Natural killer cell (primary cell): ENCODE measurements at regions not wholly inside any gene's neighbourhood (a gene's known extent, or its start where the extent isn't known, plus 50 kb on each side); places are given as distances from the start of the nearest gene placed in this dataset.

Experiments
- ATAC-seq, 3 donors: fragments of 150-1000 bp in 2 of 3; fragments of 200-7000 bp in 1 of 3; cut with Tn5 transposase; 1 replicate in 1 of 3; 2 replicates in 2 of 3; pipeline ENCODE4 v1.10.0; 2021; ENCODE audit warnings: mild to moderate bottlenecking in 2 of 3, moderate library complexity in 2 of 3
- DNase-seq, 2 donors: peaks; one replicate each; pipeline versions ENCODE4 v3.0.0 to v3.0.0-alpha.2; 2013 to 2021; ENCODE audit warnings: mixed read lengths in 1 of 2
- H3K27ac ChIP-seq: one replicate; pipeline ENCODE4 v1.5.1; 2013; ENCODE audit warnings: mild to moderate bottlenecking, low read length
- H3K27me3 ChIP-seq: one replicate; pipeline ENCODE4 v1.6.1; 2013; ENCODE audit warnings: low read length; ENCODE audit not compliant: control insufficient read depth, insufficient read depth
- H3K36me3 ChIP-seq: one replicate; pipeline ENCODE4 v1.6.1; 2013; ENCODE audit warnings: low read length; ENCODE audit not compliant: control insufficient read depth, insufficient read depth
- H3K4me1 ChIP-seq: one replicate; pipeline ENCODE4 v1.6.1; 2013; ENCODE audit warnings: low read length; ENCODE audit not compliant: control insufficient read depth, insufficient read depth
- H3K4me3 ChIP-seq: one replicate; pipeline ENCODE4 v1.5.1; 2013; ENCODE audit warnings: low read length
- H3K9me3 ChIP-seq: one replicate; pipeline ENCODE4 v1.6.1; 2013; ENCODE audit warnings: low read length; ENCODE audit not compliant: control insufficient read depth, insufficient read depth
- H3K27ac Mint-ChIP-seq, 2 donors: one replicate each; pipeline ENCODE4 v1.8.0; 2022; ENCODE audit warnings: mild to moderate bottlenecking in 2 of 2, mixed read lengths in 2 of 2, moderate library complexity in 1 of 2
- H3K27me3 Mint-ChIP-seq, 2 donors: one replicate each; pipeline ENCODE4 v1.8.0; 2022; ENCODE audit warnings: low read depth in 2 of 2, mixed read lengths in 2 of 2
- H3K36me3 Mint-ChIP-seq: one replicate; pipeline ENCODE4 v1.8.0; 2022; ENCODE audit warnings: mixed read lengths
- H3K4me1 Mint-ChIP-seq, 2 donors: one replicate each; pipeline ENCODE4 v1.8.0; 2022; ENCODE audit warnings: mixed read lengths in 2 of 2
- H3K4me3 Mint-ChIP-seq: one replicate; pipeline ENCODE4 v1.8.0; 2022; ENCODE audit warnings: mild to moderate bottlenecking, moderate library complexity, mixed read lengths
- H3K9me3 Mint-ChIP-seq, 2 donors: one replicate each; pipeline ENCODE4 v1.8.0; 2022; ENCODE audit warnings: mixed read lengths in 2 of 2
- CTCF ChIP-seq: fragments of 200-600 bp; IDR thresholded peaks from one replicate; pipeline ENCODE4 v1.8.0; 2022; ENCODE audit warnings: antibody characterized with exemption
- WGBS: methylation state at CpG from one replicate; pipeline ENCODE4 v1.1.7; 2013; ENCODE audit warnings: missing lambda C conversion rate; ENCODE audit not compliant: insufficient coverage; 5-methylcytosine and 5-hydroxymethylcytosine counted together
- intact Hi-C: fragments of 100-400 bp; cut with micrococcal nuclease; formaldehyde crosslinking; loops from one replicate; pipeline ENCODE4 v1.14.2; 2022

- Histone ChIP-seq H3K9me3 (peaks cover 17% of the 10 kb centered on the region), H3K27ac (no peak overlapping the region), H3K4me1 (peaks cover 12% of the 10 kb centered on the region), H3K27me3 (no peaks in the 10 kb centered on the region), H3K36me3 (no peaks in the 10 kb centered on the region), H3K4me3 (no peak overlapping the region)
- DNase-seq (no peak), ATAC-seq (peak in 2 of 3 donors; percentile 36 to 37)
- Mint-ChIP-seq H3K36me3 (peaks cover 8% of the 10 kb centered on the region), H3K27me3 (no peaks in the 10 kb centered on the region), H3K4me1 (peaks cover 11 to 13% of the 10 kb centered on the region in 2 donors), H3K4me3 (no peak overlapping the region), H3K9me3 (peaks cover 3 to 4% of the 10 kb centered on the region in 2 donors), H3K27ac (no peak overlapping the region)
- WGBS = 100% methylated on average over 1 of the region's 1 CpG
- TF ChIP-seq CTCF = no peak
- intact Hi-C loops = no loop called here
Measured at GRCh38 chr2:7765236-7765635, 848.0 kb downstream of the RNF144A start.

- Histone ChIP-seq H3K27ac (no peak overlapping the region), H3K27me3 (no peaks in the 10 kb centered on the region), H3K4me1 (peaks cover 12% of the 10 kb centered on the region), H3K36me3 (no peaks in the 10 kb centered on the region), H3K4me3 (no peak overlapping the region), H3K9me3 (peaks cover 17% of the 10 kb centered on the region)
- intact Hi-C loops = no loop called here
- no peak for DNase-seq
- 58% methylated on average over 8 of the region's 8 CpGs for whole genome bisulfite sequencing
- H3K36me3 Mint-ChIP-seq = peaks cover 8% of the 10 kb centered on the region
- H3K27me3 Mint-ChIP-seq = no peaks in the 10 kb centered on the region
- ATAC-seq = peak in 2 of 3 donors; percentile 35 to 52
- H3K27ac Mint-ChIP-seq = peak overlapping the region in 1 of 2 donors; percentile 40
- no peak for TF ChIP-seq CTCF
- peaks cover 11 to 13% of the 10 kb centered on the region in 2 donors for H3K4me1 Mint-ChIP-seq
- H3K9me3 Mint-ChIP-seq = peaks cover 3 to 4% of the 10 kb centered on the region in 2 donors
- no peak overlapping the region for H3K4me3 Mint-ChIP-seq
Measured at GRCh38 chr2:7766088-7766722, 849.0 kb downstream of the RNF144A start.

DNA sequence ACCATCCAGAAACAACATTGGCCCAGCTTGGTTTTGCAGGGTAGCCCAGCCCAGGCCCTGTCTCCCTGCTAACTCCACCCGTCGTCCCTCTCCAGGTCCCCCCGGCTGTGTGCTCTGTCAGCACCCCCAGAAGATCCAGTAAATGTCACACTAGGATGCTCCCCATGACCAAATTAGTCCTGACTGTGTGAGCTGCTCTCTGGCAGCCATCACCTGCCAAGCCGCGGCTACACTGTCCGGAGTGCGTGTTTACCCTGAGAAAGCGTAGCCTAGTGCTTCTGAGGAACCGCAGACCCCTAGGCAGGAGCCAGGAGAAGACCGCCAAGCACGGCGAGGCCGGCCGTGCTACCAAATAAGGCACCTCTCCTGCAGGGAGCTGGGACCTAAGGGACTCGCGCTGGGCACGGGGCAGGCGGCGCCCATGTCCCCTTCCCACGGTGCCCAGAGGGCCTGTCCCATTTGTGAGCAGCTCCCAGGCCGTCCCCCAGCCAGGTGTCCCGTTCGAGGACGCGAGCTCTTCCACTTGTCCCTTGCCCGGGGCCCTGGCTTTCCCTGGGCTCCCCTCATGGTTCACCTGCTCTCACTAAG lies 849.9 kb downstream of the RNF144A start:
- WGBS = 98% methylated on average over 26 of the region's 26 CpGs
- Histone ChIP-seq H3K27me3 (no peaks in the 10 kb centered on the region), H3K36me3 (no peaks in the 10 kb centered on the region), H3K27ac (no peak overlapping the region), H3K4me3 (no peak overlapping the region), H3K9me3 (peaks cover 17% of the 10 kb centered on the region), H3K4me1 (peaks cover 12% of the 10 kb centered on the region)
- no peak for TF ChIP-seq CTCF
- peaks cover 8% of the 10 kb centered on the region for H3K36me3 Mint-ChIP-seq
- H3K9me3 Mint-ChIP-seq = peaks cover 3 to 4% of the 10 kb centered on the region in 2 donors
- H3K4me3 Mint-ChIP-seq = no peak overlapping the region
- no peak for DNase-seq
- ATAC-seq = no peak
- H3K27me3 Mint-ChIP-seq = no peaks in the 10 kb centered on the region
- intact Hi-C loops = no loop called here
- no peak overlapping the region for H3K27ac Mint-ChIP-seq
- H3K4me1 Mint-ChIP-seq = peaks cover 11 to 13% of the 10 kb centered on the region in 2 donors
